WI38 (cell line): ENCODE measurements at regions not wholly inside any gene's neighbourhood (a gene's known extent, or its start where the extent isn't known, plus 50 kb on each side); places are given as distances from the start of the nearest gene placed in this dataset.

Experiments
- H3K4me3 ChIP-seq: 2 replicates; pipeline ENCODE4 v1.5.1; 2011; ENCODE audit warnings: low read depth, mild to moderate bottlenecking, control low read depth, low read length
- TF ChIP-seq, protein P1 (sequence below): IDR thresholded peaks from 2 replicates; pipeline ENCODE4 v1.5.1; 2012; ENCODE audit warnings: low read depth, mild to moderate bottlenecking, control low read depth, low read length

DNA sequence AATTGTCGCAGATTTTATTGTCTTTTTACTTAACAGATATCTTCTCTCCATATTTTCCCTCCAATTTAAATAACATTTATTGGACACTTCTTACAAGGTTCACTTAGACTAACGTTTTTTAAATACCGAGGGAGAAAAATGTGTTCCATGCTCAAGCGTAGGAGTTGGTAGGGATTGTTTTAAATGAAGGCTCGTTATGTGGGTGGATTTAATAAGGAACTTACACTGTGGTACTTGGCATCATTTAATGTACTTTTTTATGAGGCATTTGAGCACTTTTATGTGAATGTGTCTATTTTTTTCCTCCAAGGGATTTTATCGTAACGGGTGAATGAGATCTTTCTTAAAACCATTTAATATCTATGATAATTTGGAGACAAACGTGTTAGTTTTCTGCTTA is 125.0 kb upstream of the MTHFD1L start:
- TF ChIP-seq, protein P1, sequence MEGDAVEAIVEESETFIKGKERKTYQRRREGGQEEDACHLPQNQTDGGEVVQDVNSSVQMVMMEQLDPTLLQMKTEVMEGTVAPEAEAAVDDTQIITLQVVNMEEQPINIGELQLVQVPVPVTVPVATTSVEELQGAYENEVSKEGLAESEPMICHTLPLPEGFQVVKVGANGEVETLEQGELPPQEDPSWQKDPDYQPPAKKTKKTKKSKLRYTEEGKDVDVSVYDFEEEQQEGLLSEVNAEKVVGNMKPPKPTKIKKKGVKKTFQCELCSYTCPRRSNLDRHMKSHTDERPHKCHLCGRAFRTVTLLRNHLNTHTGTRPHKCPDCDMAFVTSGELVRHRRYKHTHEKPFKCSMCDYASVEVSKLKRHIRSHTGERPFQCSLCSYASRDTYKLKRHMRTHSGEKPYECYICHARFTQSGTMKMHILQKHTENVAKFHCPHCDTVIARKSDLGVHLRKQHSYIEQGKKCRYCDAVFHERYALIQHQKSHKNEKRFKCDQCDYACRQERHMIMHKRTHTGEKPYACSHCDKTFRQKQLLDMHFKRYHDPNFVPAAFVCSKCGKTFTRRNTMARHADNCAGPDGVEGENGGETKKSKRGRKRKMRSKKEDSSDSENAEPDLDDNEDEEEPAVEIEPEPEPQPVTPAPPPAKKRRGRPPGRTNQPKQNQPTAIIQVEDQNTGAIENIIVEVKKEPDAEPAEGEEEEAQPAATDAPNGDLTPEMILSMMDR, result no peak
- no peak overlapping the region for H3K4me3 ChIP-seq

DNA sequence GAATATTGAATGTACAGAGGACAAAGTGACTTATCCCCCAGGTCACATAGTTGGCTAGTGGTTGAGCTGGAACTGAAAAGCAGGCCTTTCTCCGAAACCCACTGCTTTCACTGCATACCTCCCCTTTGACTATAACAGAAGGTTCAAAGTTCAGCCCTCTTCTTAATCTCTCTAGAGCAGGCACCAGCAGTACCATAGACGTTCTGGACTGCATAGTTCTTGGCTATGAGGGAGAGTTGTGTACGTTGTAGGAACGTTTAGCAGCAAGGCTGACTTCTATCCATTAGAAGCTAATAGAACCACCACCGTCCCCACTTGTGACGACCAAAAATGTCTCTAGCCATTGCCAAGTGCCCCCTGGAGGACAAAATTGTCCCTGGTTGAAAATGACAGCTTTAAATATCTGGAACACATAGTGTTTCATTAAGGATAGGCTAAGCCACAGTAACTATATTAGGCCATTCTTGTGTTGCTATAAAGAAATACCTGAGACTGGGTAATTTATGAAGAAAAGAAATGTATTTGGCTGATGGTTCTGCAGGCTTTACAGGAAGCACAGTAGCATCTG is 123.8 kb upstream of the MTHFD1L start:
- TF ChIP-seq, protein P1, result no peak
- no peak overlapping the region for H3K4me3 ChIP-seq

DNA sequence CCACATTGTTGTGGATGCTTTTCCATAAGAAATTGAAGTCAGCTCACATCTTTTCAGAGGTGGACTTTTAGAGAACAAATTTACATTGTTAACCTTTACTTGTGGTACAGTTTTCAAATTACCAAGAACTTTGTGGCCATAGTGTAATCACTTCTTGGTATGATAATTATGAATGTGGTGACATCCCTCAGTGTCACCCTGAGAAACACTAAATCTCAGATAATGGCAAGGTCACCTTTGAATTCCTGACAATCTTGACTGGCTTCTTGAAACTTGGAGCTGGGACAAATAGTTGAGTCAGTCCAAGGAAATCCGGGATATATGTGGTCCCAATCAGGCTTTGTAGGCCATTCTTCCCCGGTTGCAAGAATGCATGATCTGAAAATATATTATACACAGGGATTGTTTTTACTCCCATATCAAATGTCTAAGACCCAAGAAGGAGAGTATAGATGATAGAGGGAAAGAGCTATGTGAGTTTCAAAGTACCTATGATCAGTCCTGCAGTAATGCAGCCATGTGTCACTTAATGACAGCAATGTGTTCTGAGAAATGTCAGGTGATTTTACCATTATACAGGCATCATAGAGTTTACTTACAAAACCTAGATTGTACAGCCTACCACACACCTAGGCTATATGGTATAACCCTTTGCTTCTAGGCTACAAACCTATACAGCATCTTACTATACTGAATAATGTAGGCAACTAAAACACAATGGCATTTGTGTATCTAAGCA is 120.8 kb upstream of the MTHFD1L start:
- TF ChIP-seq, protein P1, result no peak
- H3K4me3 ChIP-seq, result no peak overlapping the region

DNA sequence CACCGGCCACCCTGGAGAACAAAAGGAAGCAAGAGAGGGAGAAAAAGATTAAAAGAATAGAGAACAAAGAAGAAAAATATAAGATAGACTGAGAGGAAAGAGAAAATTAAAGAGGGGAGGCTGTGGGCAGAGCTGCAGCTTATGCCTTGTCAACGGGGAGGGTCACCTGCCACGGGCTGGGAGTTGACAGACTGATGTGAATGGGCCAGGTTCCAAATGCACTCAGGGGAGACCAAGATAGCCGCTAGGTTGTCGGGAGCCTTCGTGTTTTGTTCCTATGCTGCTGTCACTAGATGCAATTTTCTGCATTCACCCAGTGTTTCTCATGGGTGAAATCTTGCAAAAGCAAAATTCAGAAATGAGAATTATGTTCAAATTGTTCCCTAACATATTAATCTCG is 119.6 kb upstream of the MTHFD1L start:
- no peak overlapping the region for H3K4me3 ChIP-seq
- TF ChIP-seq, protein P1, result no peak

DNA sequence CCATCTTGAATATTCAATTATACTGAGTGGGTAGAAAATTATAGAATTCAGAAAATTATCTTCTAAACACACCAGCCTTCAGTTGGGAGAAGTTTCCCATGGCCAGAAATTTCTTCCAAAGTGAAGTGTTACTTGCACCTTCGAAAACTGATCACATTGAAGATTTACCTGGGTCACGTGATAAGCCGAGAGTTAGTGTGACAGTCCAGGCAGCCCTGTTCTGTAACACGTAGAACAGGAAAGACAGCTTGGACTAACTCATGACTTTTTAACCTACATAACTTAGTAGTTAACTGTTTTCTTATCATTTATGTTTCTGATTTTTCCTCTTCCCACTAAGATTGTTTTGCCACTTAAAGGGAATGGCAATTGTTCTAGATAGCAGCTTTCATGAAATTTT is 118.3 kb upstream of the MTHFD1L start:
- TF ChIP-seq, protein P1, result no peak
- no peak overlapping the region for H3K4me3 ChIP-seq

DNA sequence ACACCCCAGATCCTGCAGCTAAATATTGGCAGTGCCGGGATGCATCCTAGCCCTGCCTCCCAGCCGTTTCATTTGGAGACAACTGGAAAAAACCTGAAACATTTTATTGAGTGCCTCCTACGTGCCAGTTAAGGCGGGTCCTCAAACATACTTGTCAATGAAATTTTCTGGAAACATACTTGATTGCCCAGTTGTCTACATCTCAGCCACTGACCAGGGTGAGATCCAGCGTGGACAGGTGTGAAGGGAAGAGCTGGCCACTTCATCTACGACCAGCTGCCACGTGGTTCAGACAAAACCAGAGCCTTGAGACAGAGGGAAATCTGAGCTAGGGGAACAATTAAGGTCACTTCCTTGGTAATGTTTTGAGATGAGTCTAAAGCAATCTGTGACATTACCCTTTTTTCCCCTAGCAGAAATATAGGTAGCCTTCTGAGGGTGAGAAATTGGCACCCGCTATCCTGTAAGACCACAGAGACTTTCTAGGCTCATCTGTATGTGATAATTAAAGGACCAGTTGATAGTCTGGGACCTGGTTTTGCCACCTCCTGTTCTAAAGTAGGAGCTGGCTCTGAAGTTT is 116.3 kb upstream of the MTHFD1L start:
- TF ChIP-seq, protein P1, result no peak
- no peak overlapping the region for H3K4me3 ChIP-seq

DNA sequence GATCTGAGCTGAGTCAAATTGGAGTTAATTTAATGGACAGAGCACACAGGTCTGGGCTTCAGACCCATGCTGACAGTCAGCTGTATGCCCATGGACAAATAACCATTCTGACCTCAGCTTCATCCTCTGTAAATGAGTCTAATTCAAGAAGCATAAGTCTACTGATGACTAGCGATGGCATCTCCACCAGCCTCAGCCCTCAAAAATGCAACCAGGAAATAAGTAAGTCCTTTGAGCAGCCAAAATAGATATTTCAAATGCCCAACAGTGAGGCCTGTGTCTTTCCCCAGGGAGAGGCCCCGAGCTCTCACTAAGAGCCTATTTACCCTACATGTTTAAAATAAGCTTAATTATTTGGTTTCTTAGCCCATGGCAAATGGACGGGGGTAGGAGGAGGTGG is 114.2 kb upstream of the MTHFD1L start:
- TF ChIP-seq, protein P1, result no peak
- H3K4me3 ChIP-seq, result no peak overlapping the region
